ENCODE measurements at regions not wholly inside any gene's neighbourhood (a gene's known extent, or its start where the extent isn't known, plus 50 kb on each side); places are given as distances from the start of the nearest gene placed in this dataset.

GRCh38 chr10:78699971-78700370 lies 368.8 kb upstream of the ZMIZ1 start:
- intact Hi-C loops (cut with DNase I): no loop called here
- no peaks in the 10 kb centered on the region for H3K4me1 ChIP-seq (ENCODE audit: insufficient read depth)

GRCh38 chr10:78700413-78700812 lies 368.4 kb upstream of the ZMIZ1 start:
- H3K27ac ChIP-seq: no peak overlapping the region
- H3K36me3 ChIP-seq: no peaks in the 10 kb centered on the region
- H3K4me1 ChIP-seq (ENCODE audit: insufficient read depth): no peaks in the 10 kb centered on the region
- TF ChIP-seq POLR2A (IDR thresholded peaks at IDR 0.05) (no peak), EP300 (IDR thresholded peaks at IDR 0.05) (no peak), CTCF (IDR thresholded peaks at IDR 0.05) (no peak)
- DNase-seq: peak in 1 of 5 donors; percentile 33
- H3K9me3 ChIP-seq: no peaks in the 10 kb centered on the region
- no peak overlapping the region for H3K4me3 ChIP-seq
- intact Hi-C loops (cut with DNase I): no loop called here
- H3K27me3 ChIP-seq: no peaks in the 10 kb centered on the region

More at GRCh38 chr10:78699971-78700370, 368.8 kb upstream of the ZMIZ1 start:
- no peaks in the 10 kb centered on the region for H3K27me3 ChIP-seq
- H3K27ac ChIP-seq: no peak overlapping the region
- TF ChIP-seq CTCF (IDR thresholded peaks at IDR 0.05) (no peak), EP300 (IDR thresholded peaks at IDR 0.05) (no peak), POLR2A (IDR thresholded peaks at IDR 0.05) (no peak)
- no peaks in the 10 kb centered on the region for H3K36me3 ChIP-seq
- DNase-seq: no peak
- H3K9me3 ChIP-seq: no peaks in the 10 kb centered on the region
- H3K4me3 ChIP-seq: no peak overlapping the region
- WGBS, 3 donors: 95 to 96% (median 96%) methylated on average over 3 of the region's 3 CpGs

- H3K4me3 ChIP-seq: no peak overlapping the region
- H3K27ac ChIP-seq: no peak overlapping the region
- H3K4me1 ChIP-seq (ENCODE audit: insufficient read depth): no peaks in the 10 kb centered on the region
- H3K27me3 ChIP-seq: no peaks in the 10 kb centered on the region
- intact Hi-C loops (cut with DNase I): no loop called here
- H3K9me3 ChIP-seq: no peaks in the 10 kb centered on the region
- no peaks in the 10 kb centered on the region for H3K36me3 ChIP-seq
- TF ChIP-seq CTCF (IDR thresholded peaks at IDR 0.05): no peak
- TF ChIP-seq POLR2A (IDR thresholded peaks at IDR 0.05): no peak
- no peak for TF ChIP-seq EP300 (IDR thresholded peaks at IDR 0.05)
- 92 to 100% (median 98%) methylated on average over 2 of the region's 2 CpGs for WGBS, 3 donors
- DNase-seq: no peak
These were observed 367.8 kb upstream of the ZMIZ1 start for GRCh38 chr10:78700816-78701520.

- 91 to 97% (median 95%) methylated on average over 8 of the region's 8 CpGs for WGBS, 3 donors
- intact Hi-C loops (cut with DNase I): no loop called here
- no peak overlapping the region for H3K27ac ChIP-seq
- H3K4me1 ChIP-seq (ENCODE audit: insufficient read depth): no peaks in the 10 kb centered on the region
- DNase-seq: no peak
- H3K9me3 ChIP-seq: no peaks in the 10 kb centered on the region
- H3K4me3 ChIP-seq: no peak overlapping the region
- H3K27me3 ChIP-seq: no peaks in the 10 kb centered on the region
- TF ChIP-seq EP300 (IDR thresholded peaks at IDR 0.05) (no peak), POLR2A (IDR thresholded peaks at IDR 0.05) (no peak), CTCF (IDR thresholded peaks at IDR 0.05) (no peak)
- H3K36me3 ChIP-seq: no peaks in the 10 kb centered on the region
These were observed 366.6 kb upstream of the ZMIZ1 start for GRCh38 chr10:78702186-78702585.
